Prostate gland (tissue), 2 donors: ENCODE measurements at regions not wholly inside any gene's neighbourhood (a gene's known extent, or its start where the extent isn't known, plus 50 kb on each side); places are given as distances from the start of the nearest gene placed in this dataset.

Experiments used
- POLR2A ChIP-seq: fragments of 450-650 bp; IDR thresholded peaks from one replicate; pipeline ENCODE4 v1.6.1; 2016; ENCODE audit warnings: antibody characterized with exemption, mild to moderate bottlenecking
- POLR2AphosphoS5 ChIP-seq: sonication (generic); formaldehyde crosslinking; IDR thresholded peaks from one replicate; pipeline ENCODE4 v1.6.1; 2017; ENCODE audit warnings: antibody characterized with exemption
- TF ChIP-seq, protein P1 (sequence below), 4 experiments: fragments of 200-600 bp in 2 of 4; fragments of 450-650 bp in 2 of 4; sonication (generic) in 2 of 4; IDR thresholded peaks; 1 replicate in 3 of 4; 2 replicates in 1 of 4; pipeline ENCODE4 v1.5.1; 2016 to 2019; ENCODE audit warnings: antibody characterized with exemption in 4 of 4, mild to moderate bottlenecking in 2 of 4, moderate library complexity in 2 of 4

DNA sequence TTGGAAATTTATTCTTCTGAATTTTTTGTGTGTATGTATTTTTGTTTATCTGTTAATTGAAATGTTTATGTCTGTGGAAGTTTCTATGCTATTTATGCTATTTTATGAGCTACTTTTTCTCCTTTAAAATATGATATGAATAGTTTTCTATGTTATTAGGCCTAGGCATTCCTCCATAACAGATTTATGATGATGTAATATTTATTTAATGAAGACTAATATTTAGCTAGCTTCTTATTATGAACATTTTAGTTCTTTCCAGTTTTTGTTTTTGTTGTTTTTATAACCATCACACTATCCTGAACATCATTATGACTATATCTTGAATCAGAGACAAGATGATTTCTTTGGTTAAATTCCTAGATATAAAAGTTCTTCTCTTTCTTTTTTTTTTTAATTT is 70.7 kb downstream of the P2RY1 start:
- TF ChIP-seq, protein P1, sequence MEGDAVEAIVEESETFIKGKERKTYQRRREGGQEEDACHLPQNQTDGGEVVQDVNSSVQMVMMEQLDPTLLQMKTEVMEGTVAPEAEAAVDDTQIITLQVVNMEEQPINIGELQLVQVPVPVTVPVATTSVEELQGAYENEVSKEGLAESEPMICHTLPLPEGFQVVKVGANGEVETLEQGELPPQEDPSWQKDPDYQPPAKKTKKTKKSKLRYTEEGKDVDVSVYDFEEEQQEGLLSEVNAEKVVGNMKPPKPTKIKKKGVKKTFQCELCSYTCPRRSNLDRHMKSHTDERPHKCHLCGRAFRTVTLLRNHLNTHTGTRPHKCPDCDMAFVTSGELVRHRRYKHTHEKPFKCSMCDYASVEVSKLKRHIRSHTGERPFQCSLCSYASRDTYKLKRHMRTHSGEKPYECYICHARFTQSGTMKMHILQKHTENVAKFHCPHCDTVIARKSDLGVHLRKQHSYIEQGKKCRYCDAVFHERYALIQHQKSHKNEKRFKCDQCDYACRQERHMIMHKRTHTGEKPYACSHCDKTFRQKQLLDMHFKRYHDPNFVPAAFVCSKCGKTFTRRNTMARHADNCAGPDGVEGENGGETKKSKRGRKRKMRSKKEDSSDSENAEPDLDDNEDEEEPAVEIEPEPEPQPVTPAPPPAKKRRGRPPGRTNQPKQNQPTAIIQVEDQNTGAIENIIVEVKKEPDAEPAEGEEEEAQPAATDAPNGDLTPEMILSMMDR (IDR thresholded peaks at IDR 0.05): no peak
- no peak for TF ChIP-seq POLR2A
- TF ChIP-seq POLR2AphosphoS5: no peak
